ENCODE measurements at regions not wholly inside any gene's neighbourhood (a gene's known extent, or its start where the extent isn't known, plus 50 kb on each side); places are given as distances from the start of the nearest gene placed in this dataset.
A peak's percentile ranks its signal among the peaks of the same experiment; 100 is the strongest.

DNA sequence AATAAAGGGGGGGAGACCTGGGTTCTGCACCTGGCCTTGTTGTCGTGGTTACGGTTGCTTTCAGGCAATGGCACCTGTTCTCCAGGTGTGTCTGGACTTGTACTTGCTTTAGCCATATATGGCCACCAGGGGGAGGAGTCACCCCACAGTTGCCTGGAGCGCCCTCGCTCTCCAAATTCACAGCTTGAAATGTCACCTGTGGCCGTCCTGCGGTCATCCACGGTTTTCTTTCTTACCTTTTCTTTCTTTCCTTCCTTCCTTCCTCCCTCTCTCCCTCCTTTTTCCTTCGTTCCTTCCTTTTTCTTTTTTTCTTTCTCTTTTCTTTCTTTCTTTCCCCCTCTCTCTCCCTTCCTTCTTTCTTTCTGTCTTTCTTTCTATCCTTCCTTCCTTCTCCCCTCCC is 157.2 kb upstream of the ZNF92 start:
- TF ChIP-seq, protein P1, sequence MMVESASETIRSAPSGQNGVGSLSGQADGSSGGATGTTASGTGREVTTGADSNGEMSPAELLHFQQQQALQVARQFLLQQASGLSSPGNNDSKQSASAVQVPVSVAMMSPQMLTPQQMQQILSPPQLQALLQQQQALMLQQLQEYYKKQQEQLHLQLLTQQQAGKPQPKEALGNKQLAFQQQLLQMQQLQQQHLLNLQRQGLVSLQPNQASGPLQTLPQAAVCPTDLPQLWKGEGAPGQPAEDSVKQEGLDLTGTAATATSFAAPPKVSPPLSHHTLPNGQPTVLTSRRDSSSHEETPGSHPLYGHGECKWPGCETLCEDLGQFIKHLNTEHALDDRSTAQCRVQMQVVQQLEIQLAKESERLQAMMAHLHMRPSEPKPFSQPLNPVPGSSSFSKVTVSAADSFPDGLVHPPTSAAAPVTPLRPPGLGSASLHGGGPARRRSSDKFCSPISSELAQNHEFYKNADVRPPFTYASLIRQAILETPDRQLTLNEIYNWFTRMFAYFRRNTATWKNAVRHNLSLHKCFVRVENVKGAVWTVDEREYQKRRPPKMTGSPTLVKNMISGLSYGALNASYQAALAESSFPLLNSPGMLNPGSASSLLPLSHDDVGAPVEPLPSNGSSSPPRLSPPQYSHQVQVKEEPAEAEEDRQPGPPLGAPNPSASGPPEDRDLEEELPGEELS (CRISPR knock-in tag; IDR thresholded peaks at IDR 0.05) = no peak
- TF ChIP-seq NR1H2 (CRISPR knock-in tag; IDR thresholded peaks at IDR 0.05) (no peak), CBFB (CRISPR knock-in tag; IDR thresholded peaks at IDR 0.05; ENCODE audit: low read depth) (no peak), ZNF121 (CRISPR knock-in tag; IDR thresholded peaks at IDR 0.05) (no peak), ESRRA (CRISPR knock-in tag; IDR thresholded peaks at IDR 0.05; ENCODE audit: borderline replicate concordance) (no peak), GABPB1 (CRISPR knock-in tag; IDR thresholded peaks at IDR 0.05) (no peak), ZNF263 (CRISPR knock-in tag; IDR thresholded peaks at IDR 0.05; ENCODE audit: low read depth) (no peak), JUN (CRISPR knock-in tag; IDR thresholded peaks at IDR 0.05) (no peak)
- TF ChIP-seq, protein P2, sequence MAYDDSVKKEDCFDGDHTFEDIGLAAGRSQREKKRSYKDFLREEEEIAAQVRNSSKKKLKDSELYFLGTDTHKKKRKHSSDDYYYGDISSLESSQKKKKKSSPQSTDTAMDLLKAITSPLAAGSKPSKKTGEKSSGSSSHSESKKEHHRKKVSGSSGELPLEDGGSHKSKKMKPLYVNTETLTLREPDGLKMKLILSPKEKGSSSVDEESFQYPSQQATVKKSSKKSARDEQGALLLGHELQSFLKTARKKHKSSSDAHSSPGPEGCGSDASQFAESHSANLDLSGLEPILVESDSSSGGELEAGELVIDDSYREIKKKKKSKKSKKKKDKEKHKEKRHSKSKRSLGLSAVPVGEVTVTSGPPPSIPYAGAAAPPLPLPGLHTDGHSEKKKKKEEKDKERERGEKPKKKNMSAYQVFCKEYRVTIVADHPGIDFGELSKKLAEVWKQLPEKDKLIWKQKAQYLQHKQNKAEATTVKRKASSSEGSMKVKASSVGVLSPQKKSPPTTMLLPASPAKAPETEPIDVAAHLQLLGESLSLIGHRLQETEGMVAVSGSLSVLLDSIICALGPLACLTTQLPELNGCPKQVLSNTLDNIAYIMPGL (CRISPR knock-in tag; IDR thresholded peaks at IDR 0.05) = no peak
- TF ChIP-seq, protein P3, sequence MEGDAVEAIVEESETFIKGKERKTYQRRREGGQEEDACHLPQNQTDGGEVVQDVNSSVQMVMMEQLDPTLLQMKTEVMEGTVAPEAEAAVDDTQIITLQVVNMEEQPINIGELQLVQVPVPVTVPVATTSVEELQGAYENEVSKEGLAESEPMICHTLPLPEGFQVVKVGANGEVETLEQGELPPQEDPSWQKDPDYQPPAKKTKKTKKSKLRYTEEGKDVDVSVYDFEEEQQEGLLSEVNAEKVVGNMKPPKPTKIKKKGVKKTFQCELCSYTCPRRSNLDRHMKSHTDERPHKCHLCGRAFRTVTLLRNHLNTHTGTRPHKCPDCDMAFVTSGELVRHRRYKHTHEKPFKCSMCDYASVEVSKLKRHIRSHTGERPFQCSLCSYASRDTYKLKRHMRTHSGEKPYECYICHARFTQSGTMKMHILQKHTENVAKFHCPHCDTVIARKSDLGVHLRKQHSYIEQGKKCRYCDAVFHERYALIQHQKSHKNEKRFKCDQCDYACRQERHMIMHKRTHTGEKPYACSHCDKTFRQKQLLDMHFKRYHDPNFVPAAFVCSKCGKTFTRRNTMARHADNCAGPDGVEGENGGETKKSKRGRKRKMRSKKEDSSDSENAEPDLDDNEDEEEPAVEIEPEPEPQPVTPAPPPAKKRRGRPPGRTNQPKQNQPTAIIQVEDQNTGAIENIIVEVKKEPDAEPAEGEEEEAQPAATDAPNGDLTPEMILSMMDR (IDR thresholded peaks at IDR 0.05) = peak; percentile 82
- TF ChIP-seq, protein P4, sequence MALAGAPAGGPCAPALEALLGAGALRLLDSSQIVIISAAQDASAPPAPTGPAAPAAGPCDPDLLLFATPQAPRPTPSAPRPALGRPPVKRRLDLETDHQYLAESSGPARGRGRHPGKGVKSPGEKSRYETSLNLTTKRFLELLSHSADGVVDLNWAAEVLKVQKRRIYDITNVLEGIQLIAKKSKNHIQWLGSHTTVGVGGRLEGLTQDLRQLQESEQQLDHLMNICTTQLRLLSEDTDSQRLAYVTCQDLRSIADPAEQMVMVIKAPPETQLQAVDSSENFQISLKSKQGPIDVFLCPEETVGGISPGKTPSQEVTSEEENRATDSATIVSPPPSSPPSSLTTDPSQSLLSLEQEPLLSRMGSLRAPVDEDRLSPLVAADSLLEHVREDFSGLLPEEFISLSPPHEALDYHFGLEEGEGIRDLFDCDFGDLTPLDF (CRISPR knock-in tag; IDR thresholded peaks at IDR 0.05) = no peak
- TF ChIP-seq, protein P5, sequence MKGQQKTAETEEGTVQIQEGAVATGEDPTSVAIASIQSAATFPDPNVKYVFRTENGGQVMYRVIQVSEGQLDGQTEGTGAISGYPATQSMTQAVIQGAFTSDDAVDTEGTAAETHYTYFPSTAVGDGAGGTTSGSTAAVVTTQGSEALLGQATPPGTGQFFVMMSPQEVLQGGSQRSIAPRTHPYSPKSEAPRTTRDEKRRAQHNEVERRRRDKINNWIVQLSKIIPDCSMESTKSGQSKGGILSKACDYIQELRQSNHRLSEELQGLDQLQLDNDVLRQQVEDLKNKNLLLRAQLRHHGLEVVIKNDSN (CRISPR knock-in tag; IDR thresholded peaks at IDR 0.05) = no peak

Data from WTC11 (cell line).